DMS153 treated with DMSO at 0.1 percent for 48 hours (cell line): ENCODE measurements at regions not wholly inside any gene's neighbourhood (a gene's known extent, or its start where the extent isn't known, plus 50 kb on each side); places are given as distances from the start of the nearest gene placed in this dataset.
"Not testable (repeated sequence)": the region's sequence is repeated elsewhere in the genome, so short reads cannot be mapped to it uniquely, and the experiment has no call there.

Experiments used
- DNase-seq: peaks from one replicate; lab custom pipeline; 2025; ENCODE audit not compliant: unreplicated experiment; lab: John Stamatoyannopoulos, UW

GRCh38 chr7:15143936-15144335 is 241.4 kb upstream of the DGKB start:
- DNase-seq: no peak

GRCh38 chr7:15143121-15143520 is 240.6 kb upstream of the DGKB start:
- DNase-seq: no peak

- no peak for DNase-seq
Observed at GRCh38 chr7:15140431-15140830, 237.9 kb upstream of the DGKB start.

DNA sequence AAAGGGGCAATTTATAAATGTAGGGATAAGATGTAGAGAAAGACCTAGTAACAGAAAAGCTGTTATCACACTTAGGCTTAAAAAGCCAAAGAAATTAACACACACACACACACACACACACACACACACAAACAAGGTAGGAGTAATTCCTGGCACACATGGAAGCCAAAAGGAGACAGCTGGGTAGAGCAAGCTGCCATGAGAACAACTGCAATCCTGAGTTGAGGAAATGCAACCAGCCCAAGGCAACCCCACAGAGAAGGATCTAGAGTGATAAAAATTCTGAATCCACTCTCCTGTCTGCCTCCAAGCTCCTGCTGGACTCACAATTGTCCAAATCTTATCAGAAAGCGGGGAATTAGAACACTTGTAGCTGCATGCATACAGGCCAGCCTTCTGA is 229.1 kb upstream of the DGKB start:
- no peak for DNase-seq

GRCh38 chr7:15130666-15131541 is 228.4 kb upstream of the DGKB start:
- no peak for DNase-seq

GRCh38 chr7:15128716-15129115 is 226.2 kb upstream of the DGKB start:
- peak; percentile 83 for DNase-seq

- DNase-seq: not testable (repeated sequence)
Observed at GRCh38 chr7:15126653-15127052, 224.1 kb upstream of the DGKB start.

- DNase-seq: no peak
Observed at GRCh38 chr7:15123901-15124300, 221.3 kb upstream of the DGKB start.

- no peak for DNase-seq
Observed at GRCh38 chr7:15113752-15114151, 211.2 kb upstream of the DGKB start.

GRCh38 chr7:15105711-15106110 is 203.2 kb upstream of the DGKB start:
- no peak for DNase-seq

- peak; percentile 47 for DNase-seq
Observed at GRCh38 chr7:15104411-15105092, 202.0 kb upstream of the DGKB start.

DNA sequence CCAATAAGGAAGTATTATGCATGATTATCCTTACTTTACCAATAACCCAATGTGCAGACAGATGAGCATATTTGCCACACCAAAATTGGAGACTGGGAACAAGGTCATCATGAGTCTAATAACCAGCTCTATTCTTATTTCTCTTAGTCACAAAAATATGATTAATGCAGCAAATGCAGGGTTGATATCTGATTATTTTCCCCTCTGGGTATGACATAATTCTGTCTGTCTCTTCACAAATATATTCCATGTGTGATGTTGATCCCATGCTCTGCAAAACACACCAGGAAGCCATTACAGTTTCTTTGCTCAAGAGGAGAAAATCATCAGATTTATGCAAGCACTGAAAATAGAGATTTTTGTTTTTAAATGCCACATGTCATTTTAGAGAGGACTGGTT is 196.5 kb upstream of the DGKB start:
- DNase-seq: no peak

DNA sequence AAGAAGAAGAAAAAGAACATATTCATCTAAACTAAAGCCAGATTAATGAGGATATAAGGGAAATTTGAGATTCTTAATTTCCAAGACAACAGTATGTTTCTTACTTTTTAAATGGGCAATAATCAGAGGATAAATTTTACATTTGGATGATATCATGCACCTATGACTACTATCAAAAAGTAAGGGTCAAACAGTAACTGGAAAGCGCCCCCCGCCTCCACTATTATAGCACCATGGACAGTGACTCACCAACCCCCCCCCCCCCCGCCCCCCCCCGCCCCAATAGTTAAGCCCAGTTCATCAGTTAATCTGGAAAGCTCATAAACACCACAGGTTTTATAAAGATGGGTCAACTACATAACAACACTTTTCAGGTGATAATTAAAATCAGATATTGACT is 194.3 kb upstream of the DGKB start:
- no peak for DNase-seq

- no peak for DNase-seq
Observed at GRCh38 chr7:15094989-15095388, 192.4 kb upstream of the DGKB start.

- DNase-seq: no peak
Observed at GRCh38 chr7:15087771-15088170, 185.2 kb upstream of the DGKB start.

DNA sequence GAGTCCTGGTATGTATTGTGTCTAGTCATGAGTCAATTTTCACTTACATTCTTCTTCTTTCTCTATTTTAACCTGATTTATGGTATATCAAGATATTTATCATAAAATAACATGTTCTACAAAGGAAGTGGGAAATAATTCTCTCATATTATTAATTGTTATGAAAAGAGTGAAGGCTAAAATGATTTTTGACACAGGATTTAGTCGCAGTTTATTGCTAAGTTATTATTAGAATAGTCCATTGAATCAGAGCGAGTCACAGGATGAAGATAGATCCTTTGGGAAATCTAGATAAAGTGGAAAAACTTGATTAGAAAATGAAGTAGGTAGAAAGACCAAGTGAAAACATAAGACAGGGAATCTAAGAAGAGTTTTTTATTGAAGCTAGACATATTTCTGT is 184.3 kb upstream of the DGKB start:
- no peak for DNase-seq

GRCh38 chr7:15086131-15086611 is 183.6 kb upstream of the DGKB start:
- DNase-seq: no peak

- no peak for DNase-seq
Observed at GRCh38 chr7:15085366-15085765, 182.8 kb upstream of the DGKB start.

DNA sequence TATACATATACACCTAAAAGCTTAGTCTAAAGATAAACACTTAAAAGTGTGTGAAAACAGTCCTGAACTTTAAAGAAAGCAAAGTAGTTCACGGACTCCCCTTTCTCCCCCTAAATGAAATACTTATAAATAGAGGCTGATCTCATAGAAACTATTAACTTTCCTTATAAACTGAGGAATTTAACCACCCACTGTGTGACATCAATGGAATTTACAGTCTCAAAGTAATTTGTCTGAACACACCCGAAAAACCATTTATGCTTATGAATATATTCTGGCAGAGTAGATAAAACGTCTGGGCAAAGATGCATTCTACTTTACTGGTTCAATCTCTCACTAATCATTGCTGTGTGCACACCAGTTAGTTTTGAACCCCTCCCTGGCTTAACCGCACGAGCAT is 181.8 kb upstream of the DGKB start:
- no peak for DNase-seq

DNA sequence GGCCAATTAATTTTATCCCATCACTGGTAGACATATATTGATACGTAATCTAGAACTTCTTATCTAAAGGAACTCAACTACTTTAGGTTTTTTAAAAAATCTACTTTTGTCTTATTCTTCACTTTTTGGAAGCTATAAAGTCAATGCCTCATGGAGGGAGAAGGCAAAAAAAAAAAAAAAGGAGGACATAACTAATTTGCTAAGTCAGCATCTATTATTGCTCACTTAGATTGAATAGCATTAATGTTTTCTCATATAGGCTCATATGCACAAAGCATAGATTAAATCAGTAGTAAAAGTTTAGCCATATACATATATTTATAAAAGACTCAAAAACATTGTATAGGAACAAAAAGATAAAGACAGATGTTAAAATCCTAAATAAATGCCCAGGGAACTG is 179.3 kb upstream of the DGKB start:
- DNase-seq: no peak

GRCh38 chr7:15073301-15073700 is 170.8 kb upstream of the DGKB start:
- DNase-seq: no peak

- DNase-seq: no peak
Observed at GRCh38 chr7:15068324-15068723, 165.8 kb upstream of the DGKB start.
